Bronchial epithelial cell (primary cell): ENCODE measurements at regions not wholly inside any gene's neighbourhood (a gene's known extent, or its start where the extent isn't known, plus 50 kb on each side); places are given as distances from the start of the nearest gene placed in this dataset.

Source experiments
- DNase-seq: peaks from one replicate; pipeline ENCODE4 v3.0.0-alpha.2; 2010; ENCODE audit warnings: low read depth
- FAIRE-seq: peaks from 2 replicates; lab custom pipeline; 2011; peaks lifted over from hg19 to GRCh38; lab: Jason Lieb, UNC
- H3K27me3 ChIP-seq: 2 replicates; pipeline ENCODE4 v1.5.1; 2011; ENCODE audit warnings: low read length; ENCODE audit not compliant: control insufficient read depth, insufficient read depth
- H3K36me3 ChIP-seq: 2 replicates; pipeline ENCODE4 v1.5.1; 2011; ENCODE audit warnings: low read length; ENCODE audit not compliant: control insufficient read depth, insufficient read depth
- H3K4me3 ChIP-seq: 2 replicates; pipeline ENCODE4 v1.5.1; 2011; ENCODE audit warnings: mild to moderate bottlenecking, low read depth, low read length, control low read depth
- CTCF ChIP-seq: IDR thresholded peaks from 2 replicates; pipeline ENCODE4 v1.5.1; 2011; ENCODE audit warnings: mild to moderate bottlenecking, moderate library complexity, low read length, control low read depth, inconsistent platforms; ENCODE audit not compliant: insufficient read depth, severe bottlenecking

- DNase-seq (no peak), FAIRE-seq (no peak)
- no peak overlapping the region for H3K4me3 ChIP-seq
- H3K36me3 ChIP-seq = no peaks in the 10 kb centered on the region
- no peak for TF ChIP-seq CTCF
- no peaks in the 10 kb centered on the region for H3K27me3 ChIP-seq
Measured at GRCh38 chr5:124039410-124039809, 527.4 kb downstream of the CSNK1G3 start.

- Histone ChIP-seq H3K36me3 (no peaks in the 10 kb centered on the region), H3K27me3 (peaks cover 2% of the 10 kb centered on the region), H3K4me3 (no peak overlapping the region)
- TF ChIP-seq CTCF = no peak
- FAIRE-seq (no peak), DNase-seq (no peak)
Measured at GRCh38 chr5:124036786-124037185, 524.8 kb downstream of the CSNK1G3 start.

- FAIRE-seq (no peak), DNase-seq (no peak)
- H3K4me3 ChIP-seq = no peak overlapping the region
- no peak for TF ChIP-seq CTCF
- H3K36me3 ChIP-seq = no peaks in the 10 kb centered on the region
- H3K27me3 ChIP-seq = peaks cover 2% of the 10 kb centered on the region
Measured at GRCh38 chr5:124034963-124035362, 523.0 kb downstream of the CSNK1G3 start.

- no peak overlapping the region for H3K4me3 ChIP-seq
- DNase-seq (no peak), FAIRE-seq (no peak)
- H3K36me3 ChIP-seq = no peaks in the 10 kb centered on the region
- TF ChIP-seq CTCF = no peak
- H3K27me3 ChIP-seq = peaks cover 2% of the 10 kb centered on the region
Measured at GRCh38 chr5:124034083-124034700, 522.2 kb downstream of the CSNK1G3 start.

- Histone ChIP-seq H3K4me3 (no peak overlapping the region), H3K36me3 (no peaks in the 10 kb centered on the region), H3K27me3 (peaks cover 2% of the 10 kb centered on the region)
- DNase-seq (no peak), FAIRE-seq (no peak)
- TF ChIP-seq CTCF = no peak
Measured at GRCh38 chr5:124030043-124030491, 518.1 kb downstream of the CSNK1G3 start.

GRCh38 chr5:124027441-124027840, 515.5 kb downstream of the CSNK1G3 start:
- Histone ChIP-seq H3K4me3 (no peak overlapping the region), H3K36me3 (no peaks in the 10 kb centered on the region), H3K27me3 (no peaks in the 10 kb centered on the region)
- DNase-seq (no peak), FAIRE-seq (peak; percentile 93)
- no peak for TF ChIP-seq CTCF
